ENCODE measurements at regions not wholly inside any gene's neighbourhood (a gene's known extent, or its start where the extent isn't known, plus 50 kb on each side); places are given as distances from the start of the nearest gene placed in this dataset.

DNA sequence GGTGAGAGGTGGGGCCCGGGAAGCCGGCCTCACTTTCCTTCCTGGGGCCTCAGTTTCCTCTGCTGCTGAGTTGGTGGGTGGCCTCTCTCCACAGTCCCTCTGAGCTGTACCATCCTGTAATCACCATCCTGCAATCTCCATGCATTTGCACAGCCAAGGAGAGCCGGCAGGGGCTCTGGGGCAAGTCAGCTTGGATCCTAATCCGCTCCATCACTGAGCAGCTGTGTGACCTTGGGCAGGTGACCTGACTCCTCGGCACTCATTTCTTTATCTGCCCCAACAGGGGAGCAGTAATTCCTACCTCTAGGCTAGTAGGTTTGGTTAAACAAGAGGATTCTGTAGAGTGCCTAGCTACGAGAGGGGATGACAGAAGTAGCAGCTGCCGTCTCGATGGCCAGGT lies 88.2 kb upstream of the ZNF618 start:
- H3K4me1 Mint-ChIP-seq, result no peaks in the 10 kb centered on the region
- no peak overlapping the region for H3K27ac Mint-ChIP-seq

DNA sequence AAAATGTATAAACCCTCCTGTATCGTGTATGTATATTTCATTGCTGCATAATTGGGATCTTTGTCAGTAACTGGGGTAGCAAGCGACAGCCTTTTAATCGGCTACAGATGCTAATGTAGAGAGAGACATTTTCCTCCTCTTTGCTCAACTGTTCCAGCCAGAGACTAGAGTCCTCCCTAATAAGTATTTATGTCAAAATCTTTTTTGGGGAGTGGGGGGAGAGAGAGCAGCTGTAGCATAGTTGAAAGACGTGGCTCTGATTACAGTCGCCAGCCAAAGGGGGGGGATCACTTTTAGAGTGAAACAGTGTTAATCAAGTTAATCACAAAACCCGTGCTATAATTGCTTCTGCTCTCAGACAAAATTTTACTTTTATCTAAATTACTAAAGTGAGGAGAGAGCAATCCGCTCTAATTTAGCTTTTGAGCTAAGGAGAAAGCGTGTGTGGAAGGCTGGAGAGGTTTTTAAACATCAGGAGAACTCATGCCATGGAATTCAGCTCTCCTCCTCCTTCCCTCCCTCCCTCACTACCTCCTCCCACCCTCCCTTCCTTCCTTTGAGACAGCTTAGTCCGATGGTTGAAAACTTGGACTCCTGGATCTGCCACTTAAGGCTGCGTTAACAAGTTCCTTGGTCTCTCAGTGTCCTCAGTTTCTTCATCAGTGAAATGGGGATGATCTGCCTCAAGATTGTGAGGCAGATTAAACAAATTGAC lies 87.3 kb upstream of the ZNF618 start:
- POLR2A ChIA-PET (ENCODE audit: partially characterized antibody), result no interaction called here
- intact Hi-C loops (cut with micrococcal nuclease), result no loop called here
- Mint-ChIP-seq H3K27me3 (peaks cover 6 to 12% of the 10 kb centered on the region in 2 donors), H3K4me3 (no peak overlapping the region), H3K27ac (no peak overlapping the region), H3K4me1 (no peaks in the 10 kb centered on the region), H3K36me3 (no peaks in the 10 kb centered on the region), H3K9me3 (peaks cover 0 to 6% (median 0%) of the 10 kb centered on the region in 8 donors)
- DNase-seq, result no peak
- CTCF ChIA-PET (ENCODE audit: partially characterized antibody), result no interaction called here
- H3K27me3 ChIP-seq (ENCODE audit: insufficient read depth, low read length), result no peaks in the 10 kb centered on the region
- H3K36me3 ChIP-seq (ENCODE audit: insufficient read depth, low read length), result no peaks in the 10 kb centered on the region
- H3K4me3 ChIP-seq (ENCODE audit: low read length in 2 of 2), result no peak overlapping the region
- no peaks in the 10 kb centered on the region for H3K4me1 ChIP-seq (ENCODE audit: insufficient read depth, low read length)
- no peaks in the 10 kb centered on the region for H3K9me3 ChIP-seq (ENCODE audit: control insufficient read depth in 1 of 2, low read length in 2 of 2)
- H3K27ac ChIP-seq (ENCODE audit: low read depth, low read length), result no peak overlapping the region

More for the DNA sequence above, 88.2 kb upstream of the ZNF618 start:
- no peaks in the 10 kb centered on the region for H3K36me3 Mint-ChIP-seq
- Histone ChIP-seq H3K27ac (ENCODE audit: low read depth, low read length) (no peak overlapping the region), H3K4me3 (ENCODE audit: low read length in 2 of 2) (no peak overlapping the region), H3K36me3 (ENCODE audit: insufficient read depth, low read length) (no peaks in the 10 kb centered on the region), H3K27me3 (ENCODE audit: insufficient read depth, low read length) (no peaks in the 10 kb centered on the region), H3K4me1 (ENCODE audit: insufficient read depth, low read length) (no peaks in the 10 kb centered on the region), H3K9me3 (ENCODE audit: control insufficient read depth in 1 of 2, low read length in 2 of 2) (no peaks in the 10 kb centered on the region)
- intact Hi-C loops (cut with micrococcal nuclease), result no loop called here
- POLR2A ChIA-PET (ENCODE audit: partially characterized antibody), result no interaction called here
- H3K9me3 Mint-ChIP-seq, result peaks cover 0 to 7% (median 0%) of the 10 kb centered on the region in 8 donors
- no peak for DNase-seq
- CTCF ChIA-PET (ENCODE audit: partially characterized antibody), result no interaction called here
- no peak overlapping the region for H3K4me3 Mint-ChIP-seq
- peaks cover 11 to 15% of the 10 kb centered on the region in 2 donors for H3K27me3 Mint-ChIP-seq

DNA sequence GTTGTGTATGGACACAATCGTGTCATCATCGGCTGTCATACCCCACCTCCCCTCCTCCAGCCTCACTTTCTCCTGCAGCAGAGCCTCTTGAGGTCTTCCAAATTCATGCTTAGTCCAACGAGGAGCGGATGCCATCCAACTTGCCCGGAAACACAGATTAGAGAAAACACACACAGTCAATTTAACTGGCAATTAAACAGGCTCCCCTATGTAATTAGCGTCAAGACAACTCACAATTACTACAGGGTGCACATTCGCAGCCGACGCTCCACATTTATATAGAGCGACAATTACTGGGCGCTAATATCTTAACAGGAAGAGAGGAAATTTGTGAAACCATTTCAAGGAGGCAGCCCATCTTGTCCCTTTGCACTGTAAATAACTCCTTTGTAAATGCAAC lies 86.0 kb upstream of the ZNF618 start:
- peaks cover 0 to 6% (median 0%) of the 10 kb centered on the region in 8 donors for H3K9me3 Mint-ChIP-seq
- Histone ChIP-seq H3K36me3 (ENCODE audit: insufficient read depth, low read length) (no peaks in the 10 kb centered on the region), H3K27ac (ENCODE audit: low read depth, low read length) (no peak overlapping the region), H3K4me1 (ENCODE audit: insufficient read depth, low read length) (no peaks in the 10 kb centered on the region), H3K27me3 (ENCODE audit: insufficient read depth, low read length) (no peaks in the 10 kb centered on the region), H3K4me3 (ENCODE audit: low read length in 2 of 2) (no peak overlapping the region), H3K9me3 (ENCODE audit: control insufficient read depth in 1 of 2, low read length in 2 of 2) (no peaks in the 10 kb centered on the region)
- H3K4me1 Mint-ChIP-seq, result no peaks in the 10 kb centered on the region
- no peak overlapping the region for H3K4me3 Mint-ChIP-seq
- no peaks in the 10 kb centered on the region for H3K36me3 Mint-ChIP-seq
- POLR2A ChIA-PET (ENCODE audit: partially characterized antibody), result no interaction called here
- DNase-seq, result no peak
- no peak overlapping the region for H3K27ac Mint-ChIP-seq
- intact Hi-C loops (cut with micrococcal nuclease), result no loop called here
- H3K27me3 Mint-ChIP-seq, result peaks cover 2 to 8% of the 10 kb centered on the region in 2 donors
- CTCF ChIA-PET (ENCODE audit: partially characterized antibody), result no interaction called here

DNA sequence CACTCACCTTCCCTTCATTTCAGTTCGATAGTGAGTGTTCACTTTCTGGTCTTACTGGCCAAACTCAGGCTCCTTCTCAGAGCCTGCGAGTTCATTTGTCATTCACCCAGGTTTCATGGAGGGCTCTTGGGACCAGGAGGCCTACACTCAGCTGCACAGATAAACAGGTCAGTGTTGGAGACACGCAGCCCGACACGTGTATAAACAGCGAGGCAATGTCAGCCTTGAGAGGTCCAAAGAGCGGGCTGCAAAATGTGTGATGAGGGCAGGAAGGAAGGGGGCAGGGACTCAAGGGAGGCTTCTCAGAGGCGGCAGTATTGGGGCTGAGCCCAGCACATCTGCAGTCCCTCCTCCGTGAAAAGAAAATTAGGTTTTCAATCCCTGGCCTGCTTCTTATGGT lies 82.6 kb upstream of the ZNF618 start:
- peaks cover 0 to 6% (median 0%) of the 10 kb centered on the region in 8 donors for H3K9me3 Mint-ChIP-seq
- H3K9me3 ChIP-seq (ENCODE audit: control insufficient read depth in 1 of 2, low read length in 2 of 2), result no peaks in the 10 kb centered on the region
- H3K4me1 ChIP-seq (ENCODE audit: insufficient read depth, low read length), result no peaks in the 10 kb centered on the region
- DNase-seq, result no peak
- no peaks in the 10 kb centered on the region for H3K27me3 ChIP-seq (ENCODE audit: insufficient read depth, low read length)
- H3K36me3 ChIP-seq (ENCODE audit: insufficient read depth, low read length), result no peaks in the 10 kb centered on the region
- peaks cover 7 to 8% of the 10 kb centered on the region in 2 donors for H3K27me3 Mint-ChIP-seq
- CTCF ChIA-PET (ENCODE audit: partially characterized antibody), result no interaction called here
- POLR2A ChIA-PET (ENCODE audit: partially characterized antibody), result no interaction called here
- no peak overlapping the region for H3K4me3 Mint-ChIP-seq
- no peaks in the 10 kb centered on the region for H3K36me3 Mint-ChIP-seq
- no peaks in the 10 kb centered on the region for H3K4me1 Mint-ChIP-seq
- no peak overlapping the region for H3K27ac Mint-ChIP-seq
- H3K27ac ChIP-seq (ENCODE audit: low read depth, low read length), result no peak overlapping the region
- intact Hi-C loops (cut with micrococcal nuclease), result no loop called here
- no peak overlapping the region for H3K4me3 ChIP-seq (ENCODE audit: low read length in 2 of 2)

DNA sequence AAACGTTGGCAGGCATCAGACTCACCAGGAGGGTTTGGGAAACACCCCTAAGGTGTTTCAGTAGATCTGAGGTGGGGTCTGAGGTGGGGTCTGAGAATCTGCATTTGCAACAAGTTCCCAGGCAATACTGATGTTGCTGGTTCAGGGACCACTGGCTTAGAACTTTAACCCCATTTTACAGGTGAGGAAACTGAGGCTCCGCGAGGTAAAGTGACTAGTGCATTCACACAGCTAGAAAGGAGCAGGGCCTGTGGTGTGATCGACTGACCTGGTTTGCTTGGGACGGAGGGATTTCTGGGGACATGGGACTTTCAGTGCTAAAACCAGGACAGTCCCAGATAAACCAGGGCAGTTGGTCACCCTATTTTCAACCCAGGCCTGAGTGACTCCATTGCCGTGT lies 81.4 kb upstream of the ZNF618 start:
- H3K36me3 ChIP-seq (ENCODE audit: insufficient read depth, low read length), result no peaks in the 10 kb centered on the region
- H3K27ac ChIP-seq (ENCODE audit: low read depth, low read length), result no peak overlapping the region
- POLR2A ChIA-PET (ENCODE audit: partially characterized antibody), result no interaction called here
- intact Hi-C loops (cut with micrococcal nuclease), result no loop called here
- no peaks in the 10 kb centered on the region for H3K27me3 ChIP-seq (ENCODE audit: insufficient read depth, low read length)
- no peak for DNase-seq
- H3K4me1 ChIP-seq (ENCODE audit: insufficient read depth, low read length), result no peaks in the 10 kb centered on the region
- H3K36me3 Mint-ChIP-seq, result no peaks in the 10 kb centered on the region
- peaks cover 8 to 9% of the 10 kb centered on the region in 2 donors for H3K27me3 Mint-ChIP-seq
- no peak overlapping the region for H3K4me3 Mint-ChIP-seq
- no peaks in the 10 kb centered on the region for H3K9me3 ChIP-seq (ENCODE audit: control insufficient read depth in 1 of 2, low read length in 2 of 2)
- no peak overlapping the region for H3K4me3 ChIP-seq (ENCODE audit: low read length in 2 of 2)
- H3K4me1 Mint-ChIP-seq, result no peaks in the 10 kb centered on the region
- H3K27ac Mint-ChIP-seq, result no peak overlapping the region
- H3K9me3 Mint-ChIP-seq, result peaks cover 0 to 6% (median 0%) of the 10 kb centered on the region in 8 donors
- CTCF ChIA-PET (ENCODE audit: partially characterized antibody), result no interaction called here

DNA sequence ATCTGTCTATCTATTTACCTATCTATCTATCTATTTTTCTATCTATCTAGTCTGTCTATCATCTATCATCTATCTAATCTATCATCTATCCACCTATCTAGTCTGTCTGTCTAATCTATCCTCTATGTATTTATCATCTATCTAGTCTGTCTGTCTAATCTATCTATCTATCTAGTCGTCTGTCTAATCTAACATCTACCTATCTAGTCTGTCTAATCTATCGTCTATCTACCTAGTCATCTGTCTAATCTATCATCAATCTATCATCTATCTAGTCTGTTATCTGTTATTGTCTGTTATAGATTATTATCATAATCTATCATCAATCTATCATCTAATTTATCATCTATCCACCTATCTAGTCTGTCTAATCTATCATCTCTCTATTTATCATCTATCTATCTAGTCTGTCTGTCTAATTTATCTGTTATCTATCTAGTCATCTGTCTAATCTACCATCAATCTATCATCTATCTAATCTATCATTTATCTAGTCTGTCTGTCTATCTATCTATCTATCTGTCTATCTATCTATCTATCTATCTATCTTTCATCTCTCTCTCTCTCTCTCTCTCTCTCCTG lies 80.2 kb upstream of the ZNF618 start:
- Mint-ChIP-seq H3K27me3 (peaks cover 8 to 9% of the 10 kb centered on the region in 2 donors), H3K4me3 (no peak overlapping the region), H3K4me1 (no peaks in the 10 kb centered on the region), H3K9me3 (peaks cover 0 to 4% (median 0%) of the 10 kb centered on the region in 8 donors), H3K27ac (no peak overlapping the region), H3K36me3 (no peaks in the 10 kb centered on the region)
- intact Hi-C loops (cut with micrococcal nuclease), result no loop called here
- POLR2A ChIA-PET (ENCODE audit: partially characterized antibody), result no interaction called here
- no peaks in the 10 kb centered on the region for H3K4me1 ChIP-seq (ENCODE audit: insufficient read depth, low read length)
- no peaks in the 10 kb centered on the region for H3K36me3 ChIP-seq (ENCODE audit: insufficient read depth, low read length)
- no peaks in the 10 kb centered on the region for H3K9me3 ChIP-seq (ENCODE audit: control insufficient read depth in 1 of 2, low read length in 2 of 2)
- no peaks in the 10 kb centered on the region for H3K27me3 ChIP-seq (ENCODE audit: insufficient read depth, low read length)
- CTCF ChIA-PET (ENCODE audit: partially characterized antibody), result no interaction called here
- DNase-seq, result no peak
- H3K27ac ChIP-seq (ENCODE audit: low read depth, low read length), result no peak overlapping the region
- H3K4me3 ChIP-seq (ENCODE audit: low read length in 2 of 2), result no peak overlapping the region

DNA sequence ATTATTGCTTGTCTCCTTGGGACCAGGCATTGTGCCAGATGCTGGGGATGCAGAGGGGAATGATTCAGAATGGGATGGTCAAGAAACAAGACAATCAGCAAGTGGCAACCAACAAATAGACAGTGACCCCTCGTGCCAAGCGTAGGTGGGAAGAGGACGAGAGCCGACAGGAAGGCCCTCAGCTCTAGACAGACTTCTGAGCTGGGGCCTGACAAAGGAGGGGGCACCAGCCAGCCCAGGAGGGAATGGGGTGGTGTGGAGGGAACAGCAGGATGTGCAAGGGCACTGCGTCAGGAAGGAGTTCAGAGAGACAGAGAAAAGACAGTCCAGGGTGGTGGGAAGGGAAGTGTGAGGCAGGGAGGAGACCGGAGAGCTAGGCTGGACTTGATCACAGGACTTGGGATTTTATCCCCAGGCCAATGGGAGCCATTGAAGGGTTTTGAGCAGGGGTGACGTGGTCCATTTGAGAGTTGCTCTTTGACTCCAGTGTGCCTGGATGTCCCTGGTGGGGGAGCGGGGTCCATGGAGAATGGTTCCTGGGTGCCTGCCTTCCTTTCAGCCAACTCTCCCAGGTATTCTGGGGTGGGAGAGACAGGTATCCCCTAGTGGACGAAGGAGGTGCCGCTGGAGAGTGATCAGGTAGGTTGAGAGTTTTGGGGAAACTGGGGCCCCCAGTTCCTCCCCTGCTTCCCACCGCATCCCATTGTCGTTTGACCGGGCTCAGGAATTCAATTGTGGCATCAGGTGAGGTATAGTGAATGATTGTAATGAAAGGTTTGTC lies 79.3 kb upstream of the ZNF618 start:
- no peak overlapping the region for H3K4me3 Mint-ChIP-seq
- Histone ChIP-seq H3K4me3 (ENCODE audit: low read length in 2 of 2) (no peak overlapping the region), H3K27ac (ENCODE audit: low read depth, low read length) (no peak overlapping the region), H3K27me3 (ENCODE audit: insufficient read depth, low read length) (no peaks in the 10 kb centered on the region), H3K9me3 (ENCODE audit: control insufficient read depth in 1 of 2, low read length in 2 of 2) (no peaks in the 10 kb centered on the region), H3K4me1 (ENCODE audit: insufficient read depth, low read length) (no peaks in the 10 kb centered on the region), H3K36me3 (ENCODE audit: insufficient read depth, low read length) (no peaks in the 10 kb centered on the region)
- DNase-seq, result no peak
- intact Hi-C loops (cut with micrococcal nuclease), result no loop called here
- H3K9me3 Mint-ChIP-seq, result peaks cover 0 to 2% (median 0%) of the 10 kb centered on the region in 8 donors
- peaks cover 6 to 8% of the 10 kb centered on the region in 2 donors for H3K27me3 Mint-ChIP-seq
- no peaks in the 10 kb centered on the region for H3K36me3 Mint-ChIP-seq
- POLR2A ChIA-PET (ENCODE audit: partially characterized antibody), result no interaction called here
- H3K4me1 Mint-ChIP-seq, result no peaks in the 10 kb centered on the region
- CTCF ChIA-PET (ENCODE audit: partially characterized antibody), result no interaction called here
- H3K27ac Mint-ChIP-seq, result no peak overlapping the region
